ENCODE measurements at regions not wholly inside any gene's neighbourhood (a gene's known extent, or its start where the extent isn't known, plus 50 kb on each side); places are given as distances from the start of the nearest gene placed in this dataset.

DNA sequence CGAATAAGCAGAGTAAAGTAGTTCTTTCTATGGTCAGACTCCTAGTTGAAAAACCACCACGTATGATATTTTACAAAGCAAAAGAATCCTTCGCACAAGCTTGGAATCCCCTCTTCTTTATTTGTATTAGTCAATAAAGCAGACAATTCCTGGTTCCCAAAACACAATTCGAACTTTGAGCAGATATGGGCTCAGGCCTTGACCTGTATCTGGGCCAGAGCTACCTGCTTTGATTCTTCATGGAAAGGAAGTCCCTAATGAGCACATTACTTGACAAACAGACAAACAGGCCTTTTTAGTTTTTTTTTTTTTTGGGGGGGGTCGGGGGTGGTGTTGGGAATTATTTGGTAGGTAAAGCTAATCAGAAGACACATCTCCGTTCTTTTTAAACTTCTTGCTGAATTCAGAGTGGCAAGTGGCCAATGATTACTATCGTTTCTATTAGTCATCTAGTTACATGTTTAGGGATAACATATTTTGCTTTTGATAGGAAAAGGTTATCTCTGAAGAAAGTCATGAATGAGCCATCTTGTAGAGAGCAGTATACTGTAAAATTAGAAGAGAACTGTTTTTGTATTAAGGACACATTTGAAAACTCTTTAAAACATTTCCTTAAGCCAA lies 116.6 kb upstream of the HMHB1 start:
- DNase-seq (ENCODE audit: low read depth in 4 of 4, low spot score in 2 of 4) = no peak

DNA sequence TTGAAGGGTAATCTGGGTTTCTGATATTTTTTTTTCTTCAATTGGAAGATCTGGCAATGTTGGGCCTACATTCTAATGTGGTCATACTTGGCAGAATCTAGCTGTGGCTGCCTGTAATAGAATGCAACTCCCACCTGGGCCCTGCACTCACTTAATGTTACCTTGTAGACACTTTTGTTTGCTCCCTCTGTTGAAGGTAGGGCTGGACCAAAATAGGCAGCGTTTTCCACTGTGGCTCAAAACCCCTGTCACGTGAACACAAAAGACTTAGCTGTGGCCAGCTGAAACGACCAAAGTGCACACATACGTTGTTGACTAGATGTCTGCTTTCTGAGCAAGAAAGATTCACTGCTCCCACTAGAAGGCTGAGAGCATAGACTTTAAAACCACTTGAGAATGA lies 117.6 kb upstream of the HMHB1 start:
- DNase-seq (ENCODE audit: low read depth in 4 of 4, low spot score in 2 of 4) = no peak

DNA sequence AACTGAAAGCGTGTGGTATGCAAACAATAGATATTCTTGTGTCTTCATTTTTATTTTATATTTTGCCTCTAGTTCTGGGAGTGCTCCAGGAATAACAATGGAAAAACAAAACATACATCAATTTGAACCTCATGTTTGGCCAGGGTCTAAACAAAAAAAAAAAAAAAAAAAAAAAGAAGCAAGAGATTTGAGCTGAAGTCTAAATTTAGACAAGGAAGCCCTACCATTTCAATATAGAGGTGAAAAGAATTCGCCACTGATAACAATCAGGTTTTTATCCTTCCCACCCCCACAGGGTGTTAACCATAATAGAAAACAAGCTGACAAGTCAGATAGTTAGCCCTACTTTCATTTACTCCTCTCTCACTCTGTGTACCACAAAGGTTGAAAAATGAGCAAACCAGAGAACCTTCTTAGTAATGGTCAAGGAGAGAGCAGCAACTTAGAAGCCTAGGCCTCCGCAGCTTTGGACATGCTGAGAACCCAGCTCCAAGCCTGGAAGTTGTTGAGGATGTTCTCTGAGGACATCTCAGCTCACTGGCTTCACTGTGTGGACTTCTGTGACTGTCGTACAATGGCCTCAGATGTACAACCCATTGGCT lies 118.2 kb upstream of the HMHB1 start:
- DNase-seq (ENCODE audit: low read depth in 4 of 4, low spot score in 2 of 4) = no peak

DNA sequence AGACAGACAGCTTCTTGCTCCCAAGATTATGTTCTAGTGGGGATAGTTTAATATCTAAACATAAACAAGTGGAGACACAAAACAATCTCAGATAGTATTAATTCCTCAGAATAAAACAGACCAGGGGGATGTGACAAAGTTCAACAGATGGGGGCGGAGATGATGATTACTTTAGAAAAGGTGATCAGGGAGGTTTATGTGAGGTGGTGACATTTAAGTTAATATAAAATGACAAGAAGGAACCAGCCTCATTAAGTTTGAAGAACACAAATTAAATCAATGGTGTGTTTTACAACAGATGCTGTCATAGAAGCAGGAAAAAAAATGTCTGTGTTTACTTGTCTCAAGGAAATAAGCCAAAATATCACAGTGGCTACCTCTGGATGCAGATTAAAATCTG lies 119.6 kb upstream of the HMHB1 start:
- no peak for DNase-seq (ENCODE audit: low read depth in 4 of 4, low spot score in 2 of 4)

DNA sequence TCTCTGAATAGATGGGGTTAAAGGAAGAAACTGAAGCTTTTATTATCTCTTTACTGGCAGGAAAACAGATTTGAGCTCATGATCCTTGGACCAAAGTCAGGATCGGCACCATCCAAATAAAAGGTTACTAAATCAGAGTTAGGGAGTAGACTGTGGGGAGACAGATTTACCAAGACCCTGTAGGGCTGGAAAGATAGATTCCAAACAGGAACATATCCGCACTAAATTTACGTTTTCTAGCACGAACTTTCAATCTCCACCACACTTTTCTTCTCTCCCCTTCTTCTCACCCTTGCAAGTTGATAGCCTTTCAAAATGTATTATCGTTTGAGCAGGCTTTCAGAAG lies 120.0 kb upstream of the HMHB1 start:
- DNase-seq (ENCODE audit: low read depth in 4 of 4, low spot score in 2 of 4) = no peak

DNA sequence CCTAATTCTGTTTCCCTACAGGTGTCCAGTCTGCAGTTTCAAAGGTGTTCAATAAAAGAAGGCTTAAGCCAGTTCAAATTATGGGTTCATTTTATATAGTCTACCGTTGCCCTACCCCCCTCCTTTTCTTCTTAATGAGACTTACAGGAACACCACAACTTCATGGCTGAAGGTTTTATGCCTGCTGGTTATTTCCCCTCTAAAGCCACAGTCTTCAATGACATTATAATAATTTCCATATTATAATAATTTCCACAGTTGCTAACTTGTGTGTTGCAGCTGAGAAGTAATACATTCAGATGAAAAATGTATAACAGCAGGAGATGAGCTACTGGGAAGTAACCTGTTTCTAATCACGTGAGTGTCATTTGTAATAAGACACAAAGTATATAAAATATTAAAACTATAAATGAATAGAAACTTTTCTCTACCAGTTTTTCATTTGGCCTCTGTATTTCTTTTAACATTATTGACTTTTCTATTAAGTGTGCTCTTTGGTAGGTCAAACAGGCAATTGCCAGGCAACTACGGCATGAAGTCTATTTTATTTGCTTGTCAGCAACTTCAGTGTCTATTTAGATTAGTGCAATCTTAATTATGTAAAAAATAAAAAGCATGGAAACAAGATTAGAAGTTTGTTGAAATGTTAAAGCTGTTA lies 120.5 kb upstream of the HMHB1 start:
- no peak for DNase-seq (ENCODE audit: low read depth in 4 of 4, low spot score in 2 of 4)

DNA sequence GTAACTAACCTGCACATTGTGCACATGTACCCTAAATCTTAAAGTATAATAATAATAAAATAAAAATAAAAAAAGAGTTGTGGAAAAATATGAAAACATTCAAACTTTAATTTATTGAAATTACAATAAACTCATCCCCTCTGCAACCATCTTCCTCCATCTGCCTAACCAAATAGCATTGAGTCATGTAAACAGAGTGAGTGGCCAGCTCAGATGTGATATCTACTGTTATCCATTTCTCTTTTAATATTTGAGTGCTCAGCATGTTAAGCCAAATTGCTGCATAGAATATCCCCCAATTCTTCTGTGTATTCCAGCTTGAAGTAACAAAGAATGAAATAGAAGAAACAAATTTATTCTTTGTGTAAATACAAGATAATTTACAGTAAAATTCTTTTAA lies 124.4 kb upstream of the HMHB1 start:
- DNase-seq (ENCODE audit: low read depth in 4 of 4, low spot score in 2 of 4) = no peak

DNA sequence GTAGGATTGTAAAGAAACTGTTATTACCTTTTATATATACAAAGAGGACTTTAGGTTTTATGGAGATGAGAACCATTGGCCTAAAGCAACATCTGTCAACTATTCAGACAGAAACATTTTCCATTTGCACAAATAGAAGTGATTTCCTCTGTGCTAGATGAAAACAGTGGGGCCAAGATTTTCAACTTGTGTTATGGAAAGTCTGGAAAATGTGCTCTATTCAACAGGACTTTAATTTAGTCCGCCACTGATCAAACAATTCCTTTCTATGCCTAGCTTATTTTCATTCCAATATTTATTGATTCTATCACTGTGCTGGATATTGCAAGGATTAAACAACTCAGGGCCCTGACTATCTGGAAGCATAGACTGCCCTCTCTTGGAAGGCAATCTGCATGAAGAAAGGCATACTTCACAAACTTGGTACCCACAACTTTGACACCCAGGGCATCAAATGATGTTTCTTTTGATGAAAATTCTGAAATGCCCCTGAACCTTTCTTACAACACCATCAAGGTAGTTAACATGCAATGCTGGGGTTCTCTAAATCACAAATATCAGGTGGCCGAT lies 126.6 kb upstream of the HMHB1 start:
- no peak for DNase-seq (ENCODE audit: low read depth in 4 of 4, low spot score in 2 of 4)

DNA sequence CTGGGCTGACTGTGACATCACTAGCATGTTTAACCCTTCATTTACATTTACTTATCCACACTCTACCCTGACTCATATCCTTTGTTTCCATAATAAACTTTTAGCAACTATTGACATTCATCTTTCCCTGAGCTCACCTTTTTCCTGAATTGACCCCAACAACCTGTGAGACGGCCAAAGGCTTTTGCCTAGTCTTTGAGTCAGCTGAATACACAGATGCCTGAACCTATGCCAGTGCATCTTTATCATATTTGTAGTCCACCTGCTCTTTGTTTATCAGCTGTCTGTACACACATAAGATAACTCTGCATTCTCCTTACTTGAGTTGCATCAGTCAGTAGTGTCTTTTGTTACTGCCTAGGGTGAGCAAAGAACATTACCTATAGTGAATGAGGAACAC lies 128.5 kb upstream of the HMHB1 start:
- DNase-seq (ENCODE audit: low read depth in 4 of 4, low spot score in 2 of 4) = no peak

DNA sequence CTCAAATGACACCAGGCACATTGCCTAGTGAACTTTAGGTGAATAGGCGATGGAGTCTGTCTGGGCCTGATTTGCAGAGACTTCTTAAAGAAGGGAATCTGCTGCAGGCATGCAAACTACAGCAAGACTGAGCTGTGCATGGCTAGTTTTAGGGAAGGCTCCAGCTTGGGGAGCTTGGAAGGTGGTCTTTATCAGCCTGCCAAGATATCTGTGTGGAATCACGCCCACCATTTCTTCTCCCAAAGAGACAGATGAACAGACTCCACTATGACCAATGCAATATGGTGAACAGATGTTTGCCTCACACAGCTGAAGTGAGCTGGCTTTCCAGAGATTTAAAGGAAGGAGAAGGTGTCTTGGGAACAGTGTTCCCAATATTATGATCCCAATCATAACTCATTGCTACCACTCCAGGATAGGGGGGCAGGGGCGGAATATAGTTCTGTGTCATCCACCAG lies 129.0 kb upstream of the HMHB1 start:
- DNase-seq (ENCODE audit: low read depth in 4 of 4, low spot score in 2 of 4) = no peak

DNA sequence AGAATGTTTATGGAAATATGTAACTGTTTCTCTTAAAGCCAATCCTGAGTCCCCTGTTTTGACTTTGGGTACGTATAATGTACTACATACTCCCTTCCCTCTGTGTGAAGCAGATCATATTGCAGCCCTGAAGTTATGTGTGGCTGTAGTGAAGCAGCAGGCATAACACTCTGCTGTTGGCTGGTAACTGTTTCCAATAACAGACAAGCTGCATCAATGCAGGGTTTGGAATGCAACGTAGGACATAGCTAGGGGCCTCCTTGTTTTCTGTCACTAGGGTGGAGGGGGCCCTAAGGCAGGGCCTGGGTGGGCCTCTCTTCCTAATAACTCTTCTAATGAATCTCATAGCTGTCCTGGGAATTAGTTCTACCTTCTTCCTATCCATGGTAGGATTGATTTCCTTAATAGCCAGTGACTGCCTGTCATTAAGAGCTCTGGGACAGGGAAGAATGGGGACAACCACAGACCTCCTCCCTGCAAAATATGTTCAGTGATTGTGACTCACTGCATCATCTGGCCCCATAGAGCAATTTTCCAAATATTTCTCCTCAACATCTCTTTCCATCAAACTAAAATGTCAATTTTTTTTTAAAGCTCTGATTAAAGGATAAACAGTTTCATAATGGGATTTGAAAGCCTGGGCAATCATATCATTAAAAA lies 129.6 kb upstream of the HMHB1 start:
- no peak for DNase-seq (ENCODE audit: low read depth in 4 of 4, low spot score in 2 of 4)

DNA sequence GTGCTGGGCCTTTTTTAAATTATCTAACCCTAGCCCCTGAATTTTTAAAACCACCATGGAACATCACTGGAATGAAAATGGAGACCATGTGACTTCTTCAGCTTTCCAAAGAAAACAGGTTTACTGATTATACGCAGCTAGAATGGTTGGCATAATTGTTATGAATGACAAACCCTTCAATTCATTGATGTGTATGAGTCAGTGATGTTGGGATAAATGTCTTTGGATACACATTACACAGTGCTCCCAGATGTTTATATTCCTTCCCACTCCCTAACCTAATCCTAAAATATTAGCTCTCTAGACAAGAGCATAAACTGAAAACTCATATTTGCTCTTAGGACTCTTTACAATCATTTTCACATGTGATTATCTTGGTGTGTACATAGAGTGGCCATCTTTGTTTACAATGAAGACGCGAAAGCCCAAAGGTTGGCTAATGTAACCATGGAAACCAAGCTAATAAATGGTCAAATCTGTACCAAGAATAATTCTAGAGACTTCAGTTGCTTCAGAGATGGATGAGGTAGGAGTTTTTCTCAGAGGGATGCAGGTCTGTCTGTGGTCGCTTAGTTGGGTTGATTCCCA lies 131.2 kb upstream of the HMHB1 start:
- DNase-seq (ENCODE audit: low read depth in 4 of 4, low spot score in 2 of 4) = no peak

DNA sequence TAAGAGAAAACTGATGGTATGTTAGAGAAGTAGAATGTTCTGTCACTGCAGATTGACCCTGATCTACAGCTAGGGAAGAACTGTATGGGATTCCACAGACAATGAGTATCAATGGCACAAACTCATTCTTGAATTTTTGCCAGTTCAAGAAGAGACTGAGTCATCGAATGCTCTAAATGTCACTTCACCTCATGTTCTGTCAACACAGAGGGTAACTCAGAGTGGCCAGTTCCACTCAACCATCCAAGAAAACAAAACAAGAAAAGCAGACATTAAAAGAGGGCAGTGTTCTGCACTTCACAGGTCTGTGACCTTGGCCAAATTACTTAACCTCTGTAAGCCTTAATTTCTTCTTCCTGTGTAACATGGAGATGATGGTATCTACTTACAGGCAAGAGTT lies 132.2 kb upstream of the HMHB1 start:
- DNase-seq (ENCODE audit: low read depth in 4 of 4, low spot score in 2 of 4) = no peak

DNA sequence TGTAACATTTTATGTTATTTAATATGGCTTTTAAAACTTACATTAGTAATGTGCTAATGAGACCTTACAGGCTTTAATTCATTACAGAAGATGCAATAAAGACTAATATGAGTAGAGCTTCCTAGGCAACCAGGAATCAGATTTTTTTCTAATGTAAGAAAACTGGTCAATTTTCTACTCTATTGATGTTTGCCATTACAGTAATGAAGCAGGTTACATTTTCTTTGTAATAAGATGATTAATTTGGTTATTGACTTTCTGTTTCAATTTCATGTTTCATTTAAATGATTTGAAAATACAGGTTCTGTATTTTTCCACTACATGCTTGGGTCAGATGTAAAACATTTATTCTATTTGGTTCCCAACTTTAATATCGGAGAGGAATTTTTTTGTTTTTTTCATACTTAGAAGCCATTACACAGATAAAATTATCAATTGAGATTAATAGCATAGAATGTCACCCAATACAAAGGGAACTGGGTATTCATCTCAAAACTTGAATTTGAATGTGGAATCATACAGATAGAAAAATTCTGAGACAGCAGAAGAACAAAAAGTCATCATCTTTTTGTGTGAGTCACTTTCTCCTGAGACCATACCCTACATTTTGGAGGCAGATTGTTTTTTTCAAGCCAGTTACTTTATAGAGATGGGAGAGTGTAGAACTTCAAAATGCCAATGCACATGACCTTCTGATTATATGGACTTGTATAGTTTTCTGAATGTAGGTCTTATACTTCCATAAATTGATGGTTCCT lies 133.6 kb upstream of the HMHB1 start:
- no peak for DNase-seq (ENCODE audit: low read depth in 4 of 4, low spot score in 2 of 4)

DNA sequence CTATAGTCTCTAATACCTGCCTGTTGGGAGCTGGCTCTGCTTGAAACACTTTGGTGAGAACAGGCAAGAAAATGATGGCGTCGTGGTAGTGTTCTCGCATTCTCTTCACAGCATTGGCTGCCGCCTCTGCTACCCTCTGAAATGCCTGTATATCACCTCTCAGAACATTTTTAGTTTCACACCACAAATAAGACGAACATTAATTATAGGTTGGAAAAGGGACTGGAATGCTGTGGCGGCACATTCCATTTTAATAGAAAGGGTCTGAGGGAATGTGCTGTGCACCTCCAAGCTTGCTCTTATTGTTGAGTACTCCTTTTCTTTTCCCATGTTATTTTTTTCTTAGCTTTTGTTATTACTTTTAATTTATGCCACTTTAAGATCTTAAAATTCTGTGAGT lies 134.6 kb upstream of the HMHB1 start:
- no peak for DNase-seq (ENCODE audit: low read depth in 4 of 4, low spot score in 2 of 4)

DNA sequence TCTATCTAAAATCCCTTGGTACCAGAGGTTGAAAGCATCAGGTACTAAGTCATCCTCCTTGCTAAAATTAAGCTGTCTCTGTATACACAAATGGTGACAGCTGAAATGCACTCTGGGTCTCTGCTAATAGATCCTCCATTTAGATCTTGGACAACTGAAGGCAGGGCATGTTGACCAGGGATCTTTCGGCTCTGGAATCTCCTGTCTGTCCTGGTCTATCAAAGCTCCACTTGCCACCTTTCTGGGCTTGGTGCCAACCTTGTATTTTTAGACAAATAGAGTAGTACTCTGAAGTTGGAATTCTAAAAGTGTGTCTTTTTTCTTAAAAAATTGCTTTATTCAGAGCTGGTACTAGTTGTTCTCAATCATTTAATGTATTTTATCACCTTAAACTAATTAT lies 135.2 kb upstream of the HMHB1 start:
- no peak for DNase-seq (ENCODE audit: low read depth in 4 of 4, low spot score in 2 of 4)

DNA sequence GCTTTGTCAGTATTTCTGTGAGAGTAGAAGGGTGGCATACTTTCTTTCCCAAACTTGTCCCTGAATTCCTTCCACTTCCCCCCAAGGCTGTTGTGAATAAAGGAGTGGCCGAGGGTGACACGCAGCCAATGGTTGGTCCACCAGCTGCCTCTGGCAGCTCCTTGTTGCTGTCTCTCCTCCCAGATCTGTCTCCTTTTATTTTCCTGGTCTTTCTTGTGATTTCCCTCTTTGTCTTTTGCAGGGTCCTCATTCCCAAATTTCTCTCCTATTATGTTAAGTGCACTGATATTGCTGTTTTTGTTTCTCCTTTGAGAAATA lies 137.5 kb upstream of the HMHB1 start:
- no peak for DNase-seq (ENCODE audit: low read depth in 4 of 4, low spot score in 2 of 4)

DNA sequence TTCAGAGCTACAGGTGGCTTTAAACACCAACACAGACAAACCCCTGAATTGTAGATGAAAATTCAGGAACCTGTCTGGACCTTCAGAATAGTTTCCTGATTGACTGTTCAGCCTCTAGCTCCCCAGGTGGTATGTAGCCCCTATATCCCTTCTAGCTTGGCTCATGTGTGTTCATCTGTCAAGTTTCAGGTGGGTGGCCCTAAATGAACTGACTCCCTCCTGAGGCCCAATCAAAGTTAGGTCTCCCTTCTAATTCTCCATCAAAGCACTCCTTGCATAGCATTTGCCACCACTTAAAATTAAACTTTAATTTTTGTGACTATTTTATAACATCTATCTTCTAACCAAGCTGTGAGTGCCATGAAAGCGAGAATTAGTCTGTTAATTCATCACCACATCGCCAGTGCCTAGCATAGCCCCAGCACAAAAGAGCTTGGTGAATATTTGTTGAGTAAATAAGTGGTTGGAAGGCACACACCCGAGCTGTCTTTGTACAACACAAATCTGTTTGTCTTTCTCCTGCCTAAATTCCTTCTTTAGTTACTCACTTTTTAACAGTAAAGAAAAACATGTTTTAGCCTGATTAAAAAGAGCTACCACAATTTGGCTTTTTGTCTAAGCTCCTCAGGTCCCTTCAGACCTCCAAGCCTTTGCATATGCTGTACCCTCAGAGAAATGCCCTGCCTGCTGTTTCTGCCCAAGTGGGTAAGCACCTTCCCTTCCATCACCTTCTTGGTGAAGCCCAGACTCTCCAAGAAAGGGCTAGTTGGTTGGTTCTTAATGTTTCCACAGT lies 138.1 kb upstream of the HMHB1 start:
- DNase-seq (ENCODE audit: low read depth in 4 of 4, low spot score in 2 of 4) = no peak

DNA sequence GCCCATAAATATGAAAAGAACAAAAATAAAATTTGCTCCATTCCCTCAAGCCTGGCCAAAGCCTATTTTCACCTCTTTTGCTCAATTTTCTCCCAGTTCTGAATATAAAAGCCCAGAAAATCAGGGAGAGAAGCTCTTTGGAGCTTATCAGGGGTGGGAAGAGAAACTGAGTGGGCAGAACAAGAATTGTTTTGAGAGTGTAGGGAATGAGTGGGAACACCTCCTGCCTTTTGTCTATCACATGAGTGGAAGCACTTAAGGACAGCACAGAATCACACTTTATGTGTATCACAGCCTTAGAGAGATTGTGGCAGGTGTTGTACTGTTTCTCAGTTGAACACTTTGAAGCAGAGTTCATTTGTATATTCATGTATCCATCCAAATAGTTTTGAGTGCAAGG lies 139.2 kb upstream of the HMHB1 start:
- DNase-seq (ENCODE audit: low read depth in 4 of 4, low spot score in 2 of 4) = no peak
